ENCODE measurements at regions not wholly inside any gene's neighbourhood (a gene's known extent, or its start where the extent isn't known, plus 50 kb on each side); places are given as distances from the start of the nearest gene placed in this dataset.

DNA sequence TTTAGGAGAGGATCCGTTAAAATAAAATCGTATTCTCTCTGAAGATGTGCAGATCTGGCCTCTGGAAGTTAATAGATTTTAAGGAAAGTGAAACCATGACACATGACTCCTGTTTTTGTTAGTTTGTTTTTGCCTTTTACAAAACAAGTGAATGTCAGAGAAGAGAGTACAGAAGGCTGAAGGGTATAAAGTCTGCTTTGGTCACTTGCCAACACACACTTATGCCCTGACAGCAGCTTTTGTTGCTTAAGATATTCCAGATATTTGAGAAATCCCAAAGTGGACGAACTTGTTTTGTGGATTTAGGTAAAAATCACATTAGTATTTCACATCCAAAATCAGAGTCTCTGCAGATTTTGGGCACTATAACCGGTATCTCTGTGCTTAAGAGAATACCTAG lies 192.4 kb upstream of the RASGEF1B start:
- TF ChIP-seq CTCF (IDR thresholded peaks at IDR 0.05) (no peak), POLR2A (IDR thresholded peaks at IDR 0.05) (no peak)
